ENCODE measurements at regions not wholly inside any gene's neighbourhood (a gene's known extent, or its start where the extent isn't known, plus 50 kb on each side); places are given as distances from the start of the nearest gene placed in this dataset.

GRCh38 chr5:67451640-67452279 lies 255.2 kb upstream of the CD180 start:
- no peak for TF ChIP-seq CTCF (IDR thresholded peaks at IDR 0.05; ENCODE audit: low read depth, low read length)

DNA sequence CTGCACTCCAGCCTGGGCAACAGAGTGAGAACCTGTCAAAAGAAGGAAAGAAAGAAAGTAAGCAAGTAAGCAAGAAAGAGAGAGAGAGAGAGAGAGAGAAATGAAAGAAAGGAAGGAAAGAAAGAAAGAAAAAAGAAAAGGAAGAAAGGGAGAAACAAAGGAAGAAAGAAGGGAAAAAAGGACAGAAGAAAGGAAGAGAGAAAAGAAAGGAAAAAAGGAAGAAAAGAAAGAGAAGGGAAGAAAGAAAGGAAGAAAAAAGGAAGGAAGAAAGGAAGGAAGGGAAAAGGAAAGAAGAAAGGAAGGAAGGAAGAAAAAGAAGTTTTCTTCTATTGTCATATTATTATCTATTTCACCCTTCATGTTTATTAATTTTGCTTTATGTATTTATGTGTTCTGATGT lies 251.1 kb upstream of the CD180 start:
- no peak for TF ChIP-seq CTCF (IDR thresholded peaks at IDR 0.05; ENCODE audit: low read depth, low read length)
- H3K4me3 ChIP-seq (ENCODE audit: low read depth, low read length): no peak overlapping the region

More at GRCh38 chr5:67451640-67452279, 255.2 kb upstream of the CD180 start:
- no peak overlapping the region for H3K4me3 ChIP-seq (ENCODE audit: low read depth, low read length)

DNA sequence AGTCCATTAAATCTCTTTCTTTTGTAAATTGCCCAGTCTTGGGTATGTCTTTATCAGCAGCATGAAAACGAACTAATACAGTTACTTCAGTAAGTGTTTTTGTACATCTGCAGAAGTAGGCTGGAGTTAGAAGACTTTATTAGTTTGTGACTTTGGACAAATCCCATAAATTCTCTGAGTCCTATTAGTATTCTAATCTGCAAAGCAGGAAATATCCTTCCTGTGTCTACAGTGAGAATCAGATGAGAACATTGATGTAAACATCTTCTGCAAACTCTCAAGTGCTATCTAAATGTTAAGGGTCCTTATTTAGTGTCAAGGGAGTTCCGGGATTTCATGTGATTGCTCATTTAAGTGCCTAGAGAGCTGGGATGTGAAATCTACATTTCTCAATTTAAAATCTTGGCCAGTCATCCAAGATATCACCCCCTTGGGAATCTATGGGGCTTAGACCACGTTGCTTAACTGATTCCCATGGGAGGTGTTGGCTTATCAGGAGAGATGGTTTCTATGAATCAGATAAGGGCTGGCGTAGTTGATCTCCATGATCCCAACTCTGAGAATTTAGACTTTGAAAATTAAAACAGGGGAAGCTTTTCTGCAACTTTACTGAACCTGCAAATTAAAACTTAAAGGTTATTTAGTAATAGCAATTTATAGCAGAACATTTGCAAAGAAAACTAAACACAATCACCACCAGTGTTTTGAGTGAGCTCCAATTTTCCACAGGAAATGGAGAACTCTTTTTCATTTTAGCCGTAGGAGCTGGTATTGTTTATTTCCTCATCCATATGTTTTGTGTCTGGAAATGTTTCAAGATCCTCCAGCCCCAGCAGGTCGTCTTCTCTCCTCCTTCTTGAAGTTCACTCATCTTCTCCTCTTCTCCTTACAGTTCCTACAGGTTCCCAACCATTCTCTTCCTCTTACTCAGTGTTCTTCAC lies 241.6 kb upstream of the CD180 start:
- H3K4me3 ChIP-seq (ENCODE audit: low read depth, low read length): no peak overlapping the region
- no peak for TF ChIP-seq CTCF (IDR thresholded peaks at IDR 0.05; ENCODE audit: low read depth, low read length)

DNA sequence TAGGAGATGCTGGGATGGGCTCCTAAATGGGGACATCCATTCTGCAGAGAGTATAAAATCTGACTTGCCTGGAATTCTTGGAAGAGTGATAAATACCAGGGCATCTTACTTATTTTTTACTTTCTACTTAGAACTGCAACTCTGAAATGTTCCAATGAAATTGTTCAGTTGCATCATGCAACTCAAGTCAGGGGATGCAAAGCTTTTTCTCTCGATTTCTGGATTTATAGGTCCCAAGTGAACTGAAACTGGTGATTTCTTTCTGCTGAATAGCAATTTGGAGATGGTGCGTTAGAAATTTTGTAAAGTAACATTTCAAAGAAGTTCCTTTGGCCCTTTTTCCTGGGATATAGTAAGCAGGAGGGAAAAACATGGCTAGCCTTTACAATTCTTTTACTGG lies 238.4 kb upstream of the CD180 start:
- TF ChIP-seq CTCF (IDR thresholded peaks at IDR 0.05; ENCODE audit: low read depth, low read length): no peak
- no peak overlapping the region for H3K4me3 ChIP-seq (ENCODE audit: low read depth, low read length)

- no peak overlapping the region for H3K4me3 ChIP-seq (ENCODE audit: low read depth, low read length)
- TF ChIP-seq CTCF (IDR thresholded peaks at IDR 0.05; ENCODE audit: low read depth, low read length): no peak
These were observed 237.9 kb upstream of the CD180 start for GRCh38 chr5:67434466-67434865.

DNA sequence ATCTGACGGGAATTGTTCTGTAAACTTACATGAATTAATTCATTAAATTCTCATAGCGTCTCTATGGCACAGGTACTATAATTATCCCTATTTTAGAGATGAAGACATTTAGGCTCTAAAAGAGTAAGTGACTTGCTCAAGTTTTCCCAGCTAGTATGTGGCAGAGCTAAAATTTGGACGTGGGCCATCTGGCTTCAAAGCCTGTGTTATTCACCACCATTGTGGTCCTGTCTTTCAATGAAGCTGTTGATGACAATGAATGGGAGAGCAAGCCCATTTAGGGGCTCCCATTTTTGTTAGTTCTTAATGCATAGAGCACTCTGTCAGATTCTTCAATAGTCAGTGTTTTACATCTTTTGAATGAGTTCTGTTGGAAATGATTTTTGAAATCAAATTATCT lies 236.0 kb upstream of the CD180 start:
- TF ChIP-seq CTCF (IDR thresholded peaks at IDR 0.05; ENCODE audit: low read depth, low read length): no peak
- no peak overlapping the region for H3K4me3 ChIP-seq (ENCODE audit: low read depth, low read length)

- TF ChIP-seq CTCF (IDR thresholded peaks at IDR 0.05; ENCODE audit: low read depth, low read length): no peak
- H3K4me3 ChIP-seq (ENCODE audit: low read depth, low read length): no peak overlapping the region
These were observed 234.6 kb upstream of the CD180 start for GRCh38 chr5:67431191-67431590.
